ENCODE measurements at regions not wholly inside any gene's neighbourhood (a gene's known extent, or its start where the extent isn't known, plus 50 kb on each side); places are given as distances from the start of the nearest gene placed in this dataset.

DNA sequence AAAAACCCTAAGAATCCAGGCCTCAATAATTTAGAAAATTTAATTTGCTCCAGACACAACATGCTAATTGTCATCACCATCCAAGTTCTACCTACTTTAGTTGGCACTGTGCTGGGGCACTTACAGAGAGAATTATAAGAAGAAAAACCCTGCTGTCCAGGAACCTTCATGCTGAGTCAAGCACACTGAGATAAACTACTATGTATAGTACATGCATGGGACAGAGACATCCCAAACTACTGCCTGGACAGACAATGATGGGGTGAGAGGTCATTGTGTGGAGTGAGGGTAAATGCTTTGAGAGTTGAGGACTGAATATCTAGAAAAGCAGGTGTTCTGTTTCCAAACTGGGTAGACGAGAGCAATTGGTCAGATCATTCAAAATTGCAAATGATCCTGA lies 135.3 kb upstream of the CTTNBP2NL start:
- Histone ChIP-seq H3K4me3 (ENCODE audit: low read depth, low read length) (no peak overlapping the region), H3K79me2 (ENCODE audit: control insufficient read depth, insufficient read depth, low read length, unreplicated experiment) (no peaks in the 10 kb centered on the region), H3K27me3 (ENCODE audit: insufficient read depth, low read length) (no peaks in the 10 kb centered on the region), H3K27ac (ENCODE audit: low read depth, low read length) (no peak overlapping the region), H3K36me3 (ENCODE audit: insufficient read depth, low read length) (no peaks in the 10 kb centered on the region), H3K4me1 (ENCODE audit: control insufficient read depth, insufficient read depth, low read length, unreplicated experiment) (peaks cover 17% of the 10 kb centered on the region), H2AFZ (ENCODE audit: low read length, unreplicated experiment) (no peak overlapping the region)

DNA sequence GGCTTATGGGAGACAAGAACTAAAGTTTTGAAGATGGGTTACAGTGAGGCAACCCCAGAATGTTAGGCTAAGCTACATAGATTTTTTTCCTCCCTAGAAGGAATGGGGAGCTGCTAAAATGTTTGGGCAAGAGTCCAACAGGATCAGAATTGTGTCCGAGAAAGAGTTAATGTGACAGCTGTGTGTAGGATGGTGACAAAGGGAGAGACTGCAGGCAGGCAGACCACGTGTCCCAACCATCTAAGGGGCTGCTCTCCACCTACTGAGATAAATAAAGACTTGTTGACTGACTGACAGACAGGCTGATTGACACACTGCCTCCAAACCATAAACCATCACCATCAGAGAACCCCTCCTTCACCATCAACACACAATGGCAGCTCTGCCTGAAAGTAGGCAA lies 133.7 kb upstream of the CTTNBP2NL start:
- no peak overlapping the region for H2AFZ ChIP-seq (ENCODE audit: low read length, unreplicated experiment)
- H3K27me3 ChIP-seq (ENCODE audit: insufficient read depth, low read length) = no peaks in the 10 kb centered on the region
- no peaks in the 10 kb centered on the region for H3K36me3 ChIP-seq (ENCODE audit: insufficient read depth, low read length)
- H3K4me1 ChIP-seq (ENCODE audit: control insufficient read depth, insufficient read depth, low read length, unreplicated experiment) = peaks cover 11% of the 10 kb centered on the region
- H3K79me2 ChIP-seq (ENCODE audit: control insufficient read depth, insufficient read depth, low read length, unreplicated experiment) = no peaks in the 10 kb centered on the region
- H3K27ac ChIP-seq (ENCODE audit: low read depth, low read length) = no peak overlapping the region
- no peak overlapping the region for H3K4me3 ChIP-seq (ENCODE audit: low read depth, low read length)

DNA sequence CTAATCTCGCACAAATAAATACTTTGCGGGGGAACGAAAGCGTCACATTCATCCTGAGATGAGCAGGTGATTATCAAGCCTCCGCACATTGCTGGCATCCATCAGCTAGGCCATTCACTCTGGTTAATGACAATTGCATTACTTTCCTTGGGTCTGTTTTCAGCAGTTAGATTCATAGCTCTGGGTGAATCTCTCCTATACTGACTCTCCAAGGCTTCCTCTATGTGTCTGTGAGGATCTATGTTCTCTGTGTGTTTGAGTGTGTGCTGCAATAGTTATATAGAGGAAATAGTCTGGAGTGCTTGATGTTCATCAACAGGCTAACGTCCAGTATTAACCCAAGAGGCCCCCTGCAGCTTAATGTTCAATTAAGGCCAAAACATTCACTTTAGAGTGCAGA lies 133.0 kb upstream of the CTTNBP2NL start:
- H3K79me2 ChIP-seq (ENCODE audit: control insufficient read depth, insufficient read depth, low read length, unreplicated experiment) = no peaks in the 10 kb centered on the region
- no peak overlapping the region for H2AFZ ChIP-seq (ENCODE audit: low read length, unreplicated experiment)

DNA sequence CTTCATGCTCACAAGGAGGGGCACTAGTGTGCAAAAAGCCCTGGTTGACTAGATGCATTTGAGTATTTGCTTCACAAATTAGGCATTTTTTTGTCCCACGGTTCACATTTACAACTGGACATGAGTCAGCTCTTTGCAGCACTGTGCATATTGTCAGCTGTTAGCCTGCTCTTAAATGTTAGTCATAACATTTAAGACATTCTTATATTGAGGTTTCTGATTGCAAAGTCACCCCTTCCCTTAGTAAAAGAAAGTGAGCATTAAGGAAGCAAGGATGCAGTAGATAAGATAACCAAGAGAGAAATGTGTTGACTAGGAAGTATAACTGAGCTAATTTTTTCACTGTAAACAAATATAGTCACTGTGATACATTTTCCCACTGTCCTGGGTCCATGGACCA lies 132.6 kb upstream of the CTTNBP2NL start:
- no peaks in the 10 kb centered on the region for H3K79me2 ChIP-seq (ENCODE audit: control insufficient read depth, insufficient read depth, low read length, unreplicated experiment)
- peaks cover 11% of the 10 kb centered on the region for H3K4me1 ChIP-seq (ENCODE audit: control insufficient read depth, insufficient read depth, low read length, unreplicated experiment)
- H3K4me3 ChIP-seq (ENCODE audit: low read depth, low read length) = no peak overlapping the region
- H3K27ac ChIP-seq (ENCODE audit: low read depth, low read length) = peak overlapping the region; percentile 30
- H3K27me3 ChIP-seq (ENCODE audit: insufficient read depth, low read length) = no peaks in the 10 kb centered on the region
- no peak overlapping the region for H2AFZ ChIP-seq (ENCODE audit: low read length, unreplicated experiment)
- no peaks in the 10 kb centered on the region for H3K36me3 ChIP-seq (ENCODE audit: insufficient read depth, low read length)

More for the DNA sequence above, 133.0 kb upstream of the CTTNBP2NL start:
- H3K27ac ChIP-seq (ENCODE audit: low read depth, low read length) = no peak overlapping the region
- H3K4me3 ChIP-seq (ENCODE audit: low read depth, low read length) = no peak overlapping the region
- no peaks in the 10 kb centered on the region for H3K36me3 ChIP-seq (ENCODE audit: insufficient read depth, low read length)
- peaks cover 11% of the 10 kb centered on the region for H3K4me1 ChIP-seq (ENCODE audit: control insufficient read depth, insufficient read depth, low read length, unreplicated experiment)
- H3K27me3 ChIP-seq (ENCODE audit: insufficient read depth, low read length) = no peaks in the 10 kb centered on the region

DNA sequence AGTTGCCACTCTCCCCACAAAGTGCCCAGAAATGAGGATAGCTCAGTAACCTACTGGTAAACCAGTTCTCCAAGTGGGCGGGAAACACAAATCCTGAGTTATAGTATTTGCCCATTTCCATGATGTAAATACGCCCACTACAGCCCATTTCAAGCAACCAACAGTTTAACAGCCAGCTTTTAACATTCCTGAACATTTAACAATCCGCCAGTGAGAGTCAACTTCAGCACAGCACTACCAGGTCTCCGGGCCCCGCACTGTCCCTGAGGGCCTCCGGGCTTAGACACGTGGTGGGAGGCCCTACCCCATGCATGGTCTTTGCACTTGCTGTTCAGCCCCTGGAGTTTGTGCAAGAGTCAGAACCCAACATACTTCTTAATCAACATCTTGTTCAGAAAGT lies 132.0 kb upstream of the CTTNBP2NL start:
- Histone ChIP-seq H3K27me3 (ENCODE audit: insufficient read depth, low read length) (no peaks in the 10 kb centered on the region), H2AFZ (ENCODE audit: low read length, unreplicated experiment) (no peak overlapping the region), H3K79me2 (ENCODE audit: control insufficient read depth, insufficient read depth, low read length, unreplicated experiment) (no peaks in the 10 kb centered on the region), H3K36me3 (ENCODE audit: insufficient read depth, low read length) (no peaks in the 10 kb centered on the region), H3K4me1 (ENCODE audit: control insufficient read depth, insufficient read depth, low read length, unreplicated experiment) (peaks cover 11% of the 10 kb centered on the region), H3K27ac (ENCODE audit: low read depth, low read length) (peak overlapping the region; percentile 30), H3K4me3 (ENCODE audit: low read depth, low read length) (no peak overlapping the region)

DNA sequence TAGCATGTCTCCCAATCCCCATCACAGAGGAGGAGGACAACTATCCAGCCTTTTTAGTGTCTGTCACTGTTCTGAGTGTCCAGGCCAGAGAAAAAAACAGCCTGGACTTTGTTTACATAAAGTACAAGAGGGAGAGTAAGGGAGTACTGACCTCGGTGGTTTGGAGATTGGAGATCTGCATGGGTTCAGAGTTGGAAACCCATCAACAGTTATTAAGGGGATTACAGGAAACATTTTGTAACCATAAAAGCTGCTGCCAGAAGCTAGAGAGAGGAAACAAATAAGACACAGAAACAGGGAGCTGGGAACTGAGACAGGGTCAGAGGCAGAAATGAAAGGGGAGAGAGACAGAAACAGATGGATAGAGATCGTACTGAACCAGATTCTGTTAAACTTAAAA lies 131.5 kb upstream of the CTTNBP2NL start:
- Histone ChIP-seq H3K79me2 (ENCODE audit: control insufficient read depth, insufficient read depth, low read length, unreplicated experiment) (no peaks in the 10 kb centered on the region), H3K4me3 (ENCODE audit: low read depth, low read length) (no peak overlapping the region), H3K27me3 (ENCODE audit: insufficient read depth, low read length) (no peaks in the 10 kb centered on the region)

DNA sequence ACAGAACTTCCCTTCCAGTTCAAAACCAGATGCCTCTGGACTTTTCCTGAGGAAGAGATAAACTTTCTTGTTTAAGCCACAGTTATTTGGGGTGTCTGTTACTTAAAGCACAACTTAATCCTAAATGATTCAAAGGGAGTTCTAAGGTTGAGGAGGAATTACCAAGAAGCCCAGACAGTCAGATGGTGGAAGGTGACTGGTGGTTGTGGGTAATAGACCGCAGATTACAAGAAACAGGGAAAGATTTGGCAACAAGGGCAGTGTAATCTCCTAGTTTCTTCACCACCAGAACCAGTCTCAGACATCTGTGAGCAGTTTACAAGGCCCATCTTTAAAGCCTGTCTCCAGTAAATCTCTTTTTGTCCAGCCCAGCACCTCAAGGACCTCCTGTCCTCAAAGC lies 130.1 kb upstream of the CTTNBP2NL start:
- Histone ChIP-seq H3K4me3 (ENCODE audit: low read depth, low read length) (no peak overlapping the region), H3K36me3 (ENCODE audit: insufficient read depth, low read length) (no peaks in the 10 kb centered on the region), H3K27me3 (ENCODE audit: insufficient read depth, low read length) (no peaks in the 10 kb centered on the region), H2AFZ (ENCODE audit: low read length, unreplicated experiment) (no peak overlapping the region), H3K4me1 (ENCODE audit: control insufficient read depth, insufficient read depth, low read length, unreplicated experiment) (peaks cover 11% of the 10 kb centered on the region), H3K27ac (ENCODE audit: low read depth, low read length) (no peak overlapping the region), H3K79me2 (ENCODE audit: control insufficient read depth, insufficient read depth, low read length, unreplicated experiment) (no peaks in the 10 kb centered on the region)

More for the DNA sequence above, 131.5 kb upstream of the CTTNBP2NL start:
- H3K4me1 ChIP-seq (ENCODE audit: control insufficient read depth, insufficient read depth, low read length, unreplicated experiment) = peaks cover 11% of the 10 kb centered on the region
- no peak overlapping the region for H2AFZ ChIP-seq (ENCODE audit: low read length, unreplicated experiment)
- no peak overlapping the region for H3K27ac ChIP-seq (ENCODE audit: low read depth, low read length)
- no peaks in the 10 kb centered on the region for H3K36me3 ChIP-seq (ENCODE audit: insufficient read depth, low read length)

DNA sequence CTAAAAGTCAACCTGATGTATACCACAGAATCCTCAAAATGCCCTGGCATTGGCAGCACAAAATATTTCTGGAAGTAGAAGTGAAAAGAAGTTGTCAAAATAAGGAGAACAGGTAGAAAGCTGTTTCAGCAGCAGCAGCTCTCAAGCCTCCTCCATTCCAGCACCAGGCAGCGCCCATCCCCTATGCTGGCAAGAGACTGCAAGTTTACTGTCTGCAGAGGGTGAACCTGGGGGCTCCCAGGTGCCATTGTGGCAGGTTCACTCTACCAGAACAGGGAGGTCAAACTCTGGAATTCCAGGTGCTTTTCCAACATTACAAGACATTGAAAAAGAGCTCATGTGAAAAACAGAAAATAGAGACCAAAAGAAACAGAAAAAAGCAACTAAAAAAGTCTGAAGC lies 128.8 kb upstream of the CTTNBP2NL start:
- H3K36me3 ChIP-seq (ENCODE audit: insufficient read depth, low read length) = no peaks in the 10 kb centered on the region

DNA sequence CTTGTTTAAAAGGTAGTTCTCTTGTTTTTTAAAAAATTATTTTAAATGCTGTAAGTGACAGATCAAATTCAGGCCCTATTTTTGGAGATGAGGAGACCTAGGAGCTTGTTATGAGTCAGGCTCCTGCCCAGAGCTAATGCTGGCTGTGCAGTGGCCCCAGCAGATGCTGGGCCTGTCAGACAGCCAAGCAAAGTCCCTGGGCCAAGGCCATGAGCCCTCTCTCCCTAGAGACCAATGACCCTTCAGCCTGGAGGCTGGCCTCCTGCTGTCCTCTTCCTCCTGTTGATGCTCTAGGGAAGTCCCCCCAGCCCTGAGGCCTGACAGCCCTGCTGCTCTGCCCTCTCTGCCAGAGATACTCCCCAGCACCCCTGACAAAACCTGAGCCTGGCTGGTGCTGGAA lies 128.1 kb upstream of the CTTNBP2NL start:
- Histone ChIP-seq H3K27me3 (ENCODE audit: insufficient read depth, low read length) (peaks cover 12% of the 10 kb centered on the region; the same call in 1 of the 2 replicates), H3K79me2 (ENCODE audit: control insufficient read depth, insufficient read depth, low read length, unreplicated experiment) (no peaks in the 10 kb centered on the region), H3K4me1 (ENCODE audit: control insufficient read depth, insufficient read depth, low read length, unreplicated experiment) (peaks cover 11% of the 10 kb centered on the region), H2AFZ (ENCODE audit: low read length, unreplicated experiment) (no peak overlapping the region), H3K36me3 (ENCODE audit: insufficient read depth, low read length) (no peaks in the 10 kb centered on the region), H3K4me3 (ENCODE audit: low read depth, low read length) (no peak overlapping the region), H3K27ac (ENCODE audit: low read depth, low read length) (no peak overlapping the region)

More for the DNA sequence above, 128.8 kb upstream of the CTTNBP2NL start:
- Histone ChIP-seq H3K27me3 (ENCODE audit: insufficient read depth, low read length) (0 out of 2 replicates have a peak, but pooled peaks cover 7% of the 10 kb centered on the region), H3K4me1 (ENCODE audit: control insufficient read depth, insufficient read depth, low read length, unreplicated experiment) (peaks cover 11% of the 10 kb centered on the region), H2AFZ (ENCODE audit: low read length, unreplicated experiment) (no peak overlapping the region), H3K79me2 (ENCODE audit: control insufficient read depth, insufficient read depth, low read length, unreplicated experiment) (no peaks in the 10 kb centered on the region), H3K27ac (ENCODE audit: low read depth, low read length) (no peak overlapping the region), H3K4me3 (ENCODE audit: low read depth, low read length) (no peak overlapping the region)

DNA sequence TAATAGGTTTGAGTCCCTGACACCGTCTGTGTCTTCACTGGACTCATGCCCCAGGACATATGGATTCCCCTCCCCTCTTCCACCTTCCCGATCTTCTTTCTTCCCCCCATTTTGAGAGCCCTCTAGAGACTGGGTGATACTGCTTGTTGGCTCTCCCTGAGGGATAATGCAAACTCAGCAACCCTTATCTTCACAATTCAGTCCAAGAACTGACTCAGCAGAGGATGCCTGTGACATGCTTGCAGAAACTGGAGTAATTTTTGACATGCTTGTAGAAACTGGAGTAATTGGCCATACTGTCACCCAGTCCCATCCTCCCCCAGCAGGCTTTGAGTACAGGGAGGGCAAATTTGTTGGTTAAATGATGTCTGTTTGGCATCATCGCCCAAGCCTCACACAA lies 127.6 kb upstream of the CTTNBP2NL start:
- H3K4me1 ChIP-seq (ENCODE audit: control insufficient read depth, insufficient read depth, low read length, unreplicated experiment) = peaks cover 7% of the 10 kb centered on the region

DNA sequence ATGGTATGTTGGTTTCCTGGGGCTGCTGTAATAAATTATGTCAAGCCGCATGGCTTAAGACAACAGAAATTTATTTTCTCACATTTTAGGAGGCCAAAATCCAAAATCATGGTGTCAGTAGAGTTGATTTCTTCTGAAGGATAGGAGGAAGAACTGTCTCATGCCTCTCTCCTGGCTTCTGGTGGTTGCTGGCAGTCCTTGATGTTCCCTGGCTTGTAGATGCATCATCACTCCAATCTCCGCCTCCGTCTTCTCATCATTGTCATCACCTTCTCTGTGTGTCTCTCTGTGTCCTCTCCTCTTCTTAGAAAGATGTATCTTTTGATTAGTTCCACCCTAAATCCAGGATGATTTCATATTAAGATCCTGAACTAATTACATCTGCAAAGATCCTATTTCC lies 124.7 kb upstream of the CTTNBP2NL start:
- Histone ChIP-seq H3K4me3 (ENCODE audit: low read depth, low read length) (no peak overlapping the region), H3K79me2 (ENCODE audit: control insufficient read depth, insufficient read depth, low read length, unreplicated experiment) (no peaks in the 10 kb centered on the region), H3K27me3 (ENCODE audit: insufficient read depth, low read length) (peaks cover 18% of the 10 kb centered on the region; the same call in 1 of the 2 replicates), H2AFZ (ENCODE audit: low read length, unreplicated experiment) (no peak overlapping the region), H3K36me3 (ENCODE audit: insufficient read depth, low read length) (no peaks in the 10 kb centered on the region), H3K27ac (ENCODE audit: low read depth, low read length) (no peak overlapping the region), H3K4me1 (ENCODE audit: control insufficient read depth, insufficient read depth, low read length, unreplicated experiment) (no peaks in the 10 kb centered on the region)

More for the DNA sequence above, 127.6 kb upstream of the CTTNBP2NL start:
- Histone ChIP-seq H3K79me2 (ENCODE audit: control insufficient read depth, insufficient read depth, low read length, unreplicated experiment) (no peaks in the 10 kb centered on the region), H3K36me3 (ENCODE audit: insufficient read depth, low read length) (no peaks in the 10 kb centered on the region), H3K27me3 (ENCODE audit: insufficient read depth, low read length) (peaks cover 17% of the 10 kb centered on the region; the same call in 1 of the 2 replicates), H2AFZ (ENCODE audit: low read length, unreplicated experiment) (no peak overlapping the region), H3K27ac (ENCODE audit: low read depth, low read length) (no peak overlapping the region), H3K4me3 (ENCODE audit: low read depth, low read length) (no peak overlapping the region)
